Neural progenitor cell (in vitro differentiated cells): ENCODE measurements at regions not wholly inside any gene's neighbourhood (a gene's known extent, or its start where the extent isn't known, plus 50 kb on each side); places are given as distances from the start of the nearest gene placed in this dataset.
"Not testable (repeated sequence)": the region's sequence is repeated elsewhere in the genome, so short reads cannot be mapped to it uniquely, and the experiment has no call there.

Source experiments
- CTCF ChIP-seq: fragments of 200-600 bp; sonication (generic); IDR thresholded peaks from 2 replicates; pipeline ENCODE4 v1.5.1; 2017; ENCODE audit warnings: antibody characterized with exemption, mild to moderate bottlenecking
- EZH2 ChIP-seq: fragments of 200-600 bp; sonication (generic); IDR thresholded peaks from 2 replicates; pipeline ENCODE4 v1.6.1; 2017; ENCODE audit warnings: antibody characterized with exemption, mild to moderate bottlenecking, moderate library complexity
- EZH2phosphoT487 ChIP-seq: fragments of 200-600 bp; sonication (generic); IDR thresholded peaks from 2 replicates; pipeline ENCODE4 v1.6.1; 2017; ENCODE audit warnings: antibody characterized with exemption

DNA sequence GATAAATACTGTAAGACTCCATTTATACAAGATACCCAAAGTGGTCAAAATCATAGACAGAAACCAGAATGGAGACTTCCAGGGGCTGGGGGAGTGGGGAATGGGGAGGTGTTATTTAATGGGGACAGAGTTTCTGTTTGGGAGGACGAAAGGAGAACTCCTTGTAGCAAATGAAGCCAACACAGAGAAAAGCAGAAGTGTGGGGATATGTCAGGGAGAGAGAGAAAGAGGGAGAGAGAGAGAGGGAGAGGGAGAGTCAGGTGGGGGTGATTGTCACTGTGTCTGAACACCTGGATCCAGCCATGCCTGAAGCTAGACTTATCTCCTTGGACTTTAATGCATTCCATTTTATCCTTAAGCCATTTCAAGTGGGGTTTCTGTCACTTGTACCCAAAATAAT, 234.7 kb downstream of the BCL11B start:
- TF ChIP-seq CTCF, EZH2, EZH2phosphoT487: not testable (repeated sequence)
